ENCODE measurements at regions not wholly inside any gene's neighbourhood (a gene's known extent, or its start where the extent isn't known, plus 50 kb on each side); places are given as distances from the start of the nearest gene placed in this dataset.
"Not testable (repeated sequence)": the region's sequence is repeated elsewhere in the genome, so short reads cannot be mapped to it uniquely, and the experiment has no call there.

GRCh38 chr11:57871231-57871630 is 109.6 kb downstream of the CTNND1 start:
- no peak for DNase-seq (ENCODE audit: low read depth in 2 of 2)

GRCh38 chr11:57873196-57873911 is 111.8 kb downstream of the CTNND1 start:
- DNase-seq (ENCODE audit: low read depth in 2 of 2), result no peak

- DNase-seq (ENCODE audit: low read depth in 2 of 2), result no peak
Observed at GRCh38 chr11:57874981-57875380, 113.4 kb downstream of the CTNND1 start.

- no peak for DNase-seq (ENCODE audit: low read depth in 2 of 2)
Observed at GRCh38 chr11:57881647-57882046, 120.0 kb downstream of the CTNND1 start.

GRCh38 chr11:57883630-57884029 is 122.0 kb downstream of the CTNND1 start:
- no peak for DNase-seq (ENCODE audit: low read depth in 2 of 2)

- DNase-seq (ENCODE audit: low read depth in 2 of 2), result peak; percentile 47 to 50
Observed at GRCh38 chr11:57885298-57886050, 123.9 kb downstream of the CTNND1 start.

- no peak for DNase-seq (ENCODE audit: low read depth in 2 of 2)
Observed at GRCh38 chr11:57888386-57888785, 126.8 kb downstream of the CTNND1 start.

- DNase-seq (ENCODE audit: low read depth in 2 of 2), result no peak
Observed at GRCh38 chr11:57890521-57890920, 128.9 kb downstream of the CTNND1 start.

- DNase-seq (ENCODE audit: low read depth in 2 of 2), result not testable (repeated sequence)
Observed at GRCh38 chr11:57893200-57893599, 130.5 kb upstream of the OR9Q1 start.

GRCh38 chr11:57896361-57897145 is 127.1 kb upstream of the OR9Q1 start:
- DNase-seq (ENCODE audit: low read depth in 2 of 2), result no peak

- no peak for DNase-seq (ENCODE audit: low read depth in 2 of 2)
Observed at GRCh38 chr11:57899378-57899777, 124.3 kb upstream of the OR9Q1 start.

- no peak for DNase-seq (ENCODE audit: low read depth in 2 of 2)
Observed at GRCh38 chr11:57900320-57900719, 123.4 kb upstream of the OR9Q1 start.

GRCh38 chr11:57901278-57901677 is 122.4 kb upstream of the OR9Q1 start:
- no peak for DNase-seq (ENCODE audit: low read depth in 2 of 2)

GRCh38 chr11:57901756-57902155 is 121.9 kb upstream of the OR9Q1 start:
- no peak for DNase-seq (ENCODE audit: low read depth in 2 of 2)

- DNase-seq (ENCODE audit: low read depth in 2 of 2), result no peak
Observed at GRCh38 chr11:57903011-57903410, 120.7 kb upstream of the OR9Q1 start.

GRCh38 chr11:57903441-57904123 is 120.1 kb upstream of the OR9Q1 start:
- no peak for DNase-seq (ENCODE audit: low read depth in 2 of 2)

GRCh38 chr11:57904376-57904775 is 119.3 kb upstream of the OR9Q1 start:
- no peak for DNase-seq (ENCODE audit: low read depth in 2 of 2)

- DNase-seq (ENCODE audit: low read depth in 2 of 2), result no peak
Observed at GRCh38 chr11:57905439-57905838, 118.2 kb upstream of the OR9Q1 start.

- not testable (repeated sequence) for DNase-seq (ENCODE audit: low read depth in 2 of 2)
Observed at GRCh38 chr11:57908399-57908798, 115.3 kb upstream of the OR9Q1 start.

- not testable (repeated sequence) for DNase-seq (ENCODE audit: low read depth in 2 of 2)
Observed at GRCh38 chr11:57911522-57911921, 112.2 kb upstream of the OR9Q1 start.

Data from lung microvascular endothelial cell (primary cell).